ENCODE measurements at regions not wholly inside any gene's neighbourhood (a gene's known extent, or its start where the extent isn't known, plus 50 kb on each side); places are given as distances from the start of the nearest gene placed in this dataset.

DNA sequence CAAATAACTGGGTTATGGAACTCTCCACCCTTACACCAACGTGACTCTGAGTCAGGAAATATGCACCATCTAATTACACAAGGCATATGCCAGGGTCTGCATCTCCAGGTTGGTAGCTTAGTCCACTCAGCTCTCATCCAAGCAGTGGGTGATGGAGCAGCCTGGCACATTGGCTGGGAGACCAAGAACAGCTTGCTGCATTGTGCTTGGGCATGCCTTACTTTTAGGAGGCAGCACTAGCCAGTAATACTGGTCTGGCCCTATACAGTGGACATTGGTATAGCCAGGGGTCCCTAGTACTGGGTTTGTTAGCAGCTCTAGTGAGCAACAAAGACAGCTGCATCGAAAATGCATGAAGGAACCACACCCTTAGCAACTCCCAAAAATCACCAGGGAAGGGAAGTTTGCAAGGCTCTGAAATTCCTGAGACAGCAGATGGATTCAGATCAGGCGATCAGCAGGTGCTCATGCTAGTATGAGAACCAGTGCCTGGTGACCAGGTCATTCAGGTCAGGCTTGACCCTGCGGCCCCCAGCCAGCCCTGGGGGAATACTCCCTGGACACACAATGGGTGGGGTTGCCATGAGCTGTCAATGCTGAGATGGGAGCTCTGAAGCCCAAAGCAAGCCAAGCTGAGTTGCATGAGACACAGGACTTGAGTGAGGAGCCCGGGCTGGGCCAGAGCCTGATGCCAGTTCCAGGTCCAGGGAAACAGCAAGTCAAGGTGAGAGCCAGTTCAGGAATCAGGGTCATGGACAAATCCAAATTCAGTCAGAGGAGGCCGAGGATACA lies 217.9 kb upstream of the ZMIZ1 start:
- in situ Hi-C loops (cut with HindIII; ENCODE audit: low sequenced_read_pairs) = no loop called here
- peak; percentile 64 for DNase-seq (ENCODE audit: low spot score)

DNA sequence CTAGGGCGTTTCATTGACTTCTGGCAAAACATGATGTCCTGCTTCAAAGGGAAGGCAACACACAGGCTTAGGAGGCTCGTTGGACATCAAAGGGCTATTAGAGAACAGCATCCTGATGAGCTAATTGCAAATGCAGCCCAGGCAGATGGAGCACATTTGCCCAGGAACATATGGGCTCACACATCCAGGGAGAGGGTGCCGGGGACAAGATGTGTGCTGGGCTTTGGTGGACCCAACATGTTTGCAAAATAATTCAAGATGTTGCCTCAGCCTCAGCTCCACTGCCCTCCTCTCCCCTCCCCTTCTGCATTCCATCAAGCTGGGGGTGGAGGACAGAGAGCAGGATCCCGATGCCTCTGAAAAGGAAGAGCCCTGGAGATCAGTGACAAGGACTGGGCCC lies 217.1 kb upstream of the ZMIZ1 start:
- in situ Hi-C loops (cut with HindIII; ENCODE audit: low sequenced_read_pairs) = no loop called here

DNA sequence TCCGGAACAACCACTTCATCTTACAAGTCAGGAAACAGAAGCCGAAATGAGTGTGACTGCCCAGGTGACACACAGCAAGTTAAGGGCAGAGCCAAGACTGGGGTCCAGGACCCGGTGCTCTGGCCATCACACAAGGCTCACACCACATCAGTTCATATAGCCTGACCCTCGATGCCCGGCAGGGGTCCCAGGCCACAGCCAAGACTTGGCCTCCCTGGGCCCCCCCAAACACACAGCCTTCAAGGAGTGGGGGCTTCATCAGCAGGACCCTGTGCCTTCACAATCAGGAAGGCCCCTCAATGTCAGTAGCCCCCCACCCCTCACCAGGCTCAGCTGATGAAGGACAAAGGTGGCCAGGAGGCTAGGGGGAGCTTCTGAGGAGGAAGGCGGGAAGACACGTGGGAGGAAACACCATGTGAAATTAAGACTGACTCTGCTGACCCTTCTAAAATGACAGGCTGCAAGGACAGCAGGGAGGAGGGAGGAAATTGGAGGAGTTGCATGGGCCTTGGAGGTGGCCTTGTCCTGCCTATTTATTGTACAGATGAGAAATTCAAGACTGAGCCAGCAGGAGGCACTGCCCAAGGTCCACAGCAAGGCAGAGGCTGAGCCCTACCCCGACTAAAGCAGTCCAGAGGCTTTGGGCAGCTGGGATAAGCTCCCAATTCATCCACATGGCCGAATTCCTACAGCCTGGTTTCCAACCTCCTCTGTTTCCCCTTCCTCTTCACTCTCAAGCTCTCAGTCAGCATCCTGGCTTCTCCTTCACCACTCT lies 216.1 kb upstream of the ZMIZ1 start:
- in situ Hi-C loops (cut with HindIII; ENCODE audit: low sequenced_read_pairs) = no loop called here
- DNase-seq (ENCODE audit: low spot score) = no peak

More for the DNA sequence above, 217.1 kb upstream of the ZMIZ1 start:
- peak; percentile 57 for DNase-seq (ENCODE audit: low spot score)

DNA sequence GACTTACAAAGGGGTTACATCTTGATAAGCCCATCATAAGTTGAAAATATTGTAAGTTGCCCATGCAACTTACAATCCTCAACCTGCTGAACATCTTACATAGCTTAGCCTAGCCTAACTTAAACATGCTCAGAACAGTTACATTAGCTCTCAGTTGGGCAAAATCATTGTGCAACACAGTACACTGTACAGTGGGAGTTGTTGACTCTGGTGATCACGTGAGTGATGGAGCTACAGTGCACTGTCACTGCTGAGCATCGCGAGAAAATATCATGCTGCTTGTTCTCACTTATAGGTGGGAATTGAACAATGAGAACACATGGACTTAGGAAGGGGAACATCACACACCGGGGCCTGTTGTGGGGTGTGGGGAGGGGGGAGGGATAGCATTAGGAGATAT lies 214.9 kb upstream of the ZMIZ1 start:
- in situ Hi-C loops (cut with HindIII; ENCODE audit: low sequenced_read_pairs) = no loop called here

DNA sequence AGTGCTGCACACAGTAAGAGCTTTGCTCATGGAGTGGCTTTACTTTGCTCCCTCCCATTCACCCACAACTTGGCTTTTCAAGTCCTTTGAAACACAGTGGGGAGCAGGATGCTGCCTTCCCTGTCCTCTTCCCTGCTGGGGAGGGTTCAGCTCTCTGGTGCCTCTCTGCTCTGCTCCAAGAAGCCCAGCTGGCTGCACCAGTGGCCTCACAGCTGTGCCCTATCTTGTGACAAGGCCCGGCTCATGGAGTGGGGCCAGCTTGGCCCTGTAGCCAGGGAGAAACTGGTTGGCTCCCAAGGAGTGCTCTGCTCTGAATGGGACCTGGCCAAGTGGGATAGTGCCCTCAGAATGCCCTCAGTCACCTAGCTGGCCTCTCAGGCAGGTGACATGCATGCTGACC lies 212.3 kb upstream of the ZMIZ1 start:
- in situ Hi-C loops (cut with HindIII; ENCODE audit: low sequenced_read_pairs) = no loop called here
- DNase-seq (ENCODE audit: low spot score) = no peak

More for the DNA sequence above, 214.9 kb upstream of the ZMIZ1 start:
- no peak for DNase-seq (ENCODE audit: low spot score)

DNA sequence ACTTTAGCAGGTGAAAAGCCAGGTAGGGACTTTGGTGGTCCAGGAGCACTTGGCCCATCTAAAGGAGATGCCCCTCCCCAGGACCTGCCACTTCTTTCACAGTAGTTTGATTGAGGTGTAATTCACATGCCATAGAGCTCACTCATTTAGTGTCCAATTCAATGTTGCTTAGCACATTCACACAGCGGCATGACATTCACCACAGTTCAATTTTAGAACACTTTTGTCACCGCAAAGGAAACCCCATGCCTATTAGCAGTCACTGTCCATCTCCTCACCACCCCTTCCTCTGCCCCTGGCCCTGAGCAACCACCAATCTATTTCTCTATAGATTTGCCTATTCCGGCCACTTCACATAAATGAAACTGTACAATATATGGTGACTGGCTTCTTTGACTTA lies 211.6 kb upstream of the ZMIZ1 start:
- no peak for DNase-seq (ENCODE audit: low spot score)
- in situ Hi-C loops (cut with HindIII; ENCODE audit: low sequenced_read_pairs) = no loop called here

DNA sequence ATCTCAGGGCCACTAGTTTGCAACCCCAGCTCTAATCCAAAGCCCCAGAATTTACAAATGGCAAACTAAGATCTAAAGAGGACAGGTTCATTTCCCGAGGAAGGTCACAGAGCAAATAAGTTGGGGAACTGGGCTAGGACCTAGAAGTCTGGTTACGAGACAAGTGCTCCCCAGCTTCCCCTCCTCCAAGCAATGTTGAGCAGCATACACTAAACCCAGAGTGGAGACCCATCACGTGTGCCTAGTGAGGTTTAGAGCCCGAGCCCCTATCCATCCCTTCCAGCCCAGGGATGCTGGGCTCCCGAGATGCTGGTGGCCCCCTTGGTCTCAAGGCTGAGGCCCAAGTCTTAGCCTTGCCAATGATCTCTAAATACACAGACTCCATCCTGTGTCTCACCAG lies 209.5 kb upstream of the ZMIZ1 start:
- in situ Hi-C loops (cut with HindIII; ENCODE audit: low sequenced_read_pairs) = no loop called here
- no peak for DNase-seq (ENCODE audit: low spot score)

DNA sequence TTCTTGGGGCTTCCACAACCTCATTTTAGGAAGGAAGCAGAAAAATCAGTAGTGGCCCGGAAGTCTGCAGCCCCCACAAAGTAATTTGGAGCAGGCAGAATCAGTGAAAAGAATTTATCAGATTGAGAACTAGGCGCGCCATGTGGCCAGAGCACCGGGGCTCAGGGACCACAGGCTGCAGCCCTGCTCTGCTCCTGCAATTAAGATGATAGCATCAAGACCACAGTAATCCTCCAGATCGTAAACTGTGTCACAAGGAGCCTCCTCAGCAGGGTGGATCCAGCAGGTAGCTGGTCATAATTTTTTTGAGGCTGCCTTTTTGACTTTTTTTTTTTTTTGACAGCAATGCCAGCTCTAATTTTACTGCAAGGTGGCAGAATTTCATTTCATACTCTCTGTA lies 209.0 kb upstream of the ZMIZ1 start:
- in situ Hi-C loops (cut with HindIII; ENCODE audit: low sequenced_read_pairs) = no loop called here
- DNase-seq (ENCODE audit: low spot score) = no peak

DNA sequence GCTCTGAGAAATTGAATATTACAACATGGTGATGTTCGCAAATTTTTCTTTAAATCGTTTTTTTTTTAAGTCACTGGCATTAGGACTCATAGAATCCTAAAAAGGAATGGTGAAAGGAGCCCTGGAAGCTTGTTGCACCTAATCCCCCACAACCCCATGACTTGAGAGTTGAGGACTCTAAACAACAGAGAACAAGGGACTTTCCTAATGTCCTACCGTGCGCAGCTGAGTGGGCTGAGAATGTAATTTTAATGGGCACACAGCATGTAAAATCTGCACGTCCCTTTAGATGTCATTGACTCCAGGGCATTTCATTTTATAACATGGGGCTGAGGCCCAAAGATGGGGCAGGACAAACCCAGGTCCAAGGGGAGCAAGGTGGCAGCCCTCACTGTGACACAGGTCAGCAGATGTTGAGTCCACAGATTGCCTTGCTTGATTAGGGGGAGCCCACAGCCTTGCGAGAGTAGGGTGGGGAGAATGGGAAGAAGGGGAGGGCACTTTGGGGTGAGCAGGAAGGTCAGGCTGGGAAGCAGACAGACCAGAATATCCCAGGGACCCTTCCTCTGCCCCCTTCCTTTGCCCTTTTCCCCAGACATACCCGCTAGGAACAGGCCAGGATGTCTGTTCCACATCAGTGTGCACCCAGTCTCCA lies 208.4 kb upstream of the ZMIZ1 start:
- in situ Hi-C loops (cut with HindIII; ENCODE audit: low sequenced_read_pairs) = no loop called here
- DNase-seq (ENCODE audit: low spot score) = no peak

DNA sequence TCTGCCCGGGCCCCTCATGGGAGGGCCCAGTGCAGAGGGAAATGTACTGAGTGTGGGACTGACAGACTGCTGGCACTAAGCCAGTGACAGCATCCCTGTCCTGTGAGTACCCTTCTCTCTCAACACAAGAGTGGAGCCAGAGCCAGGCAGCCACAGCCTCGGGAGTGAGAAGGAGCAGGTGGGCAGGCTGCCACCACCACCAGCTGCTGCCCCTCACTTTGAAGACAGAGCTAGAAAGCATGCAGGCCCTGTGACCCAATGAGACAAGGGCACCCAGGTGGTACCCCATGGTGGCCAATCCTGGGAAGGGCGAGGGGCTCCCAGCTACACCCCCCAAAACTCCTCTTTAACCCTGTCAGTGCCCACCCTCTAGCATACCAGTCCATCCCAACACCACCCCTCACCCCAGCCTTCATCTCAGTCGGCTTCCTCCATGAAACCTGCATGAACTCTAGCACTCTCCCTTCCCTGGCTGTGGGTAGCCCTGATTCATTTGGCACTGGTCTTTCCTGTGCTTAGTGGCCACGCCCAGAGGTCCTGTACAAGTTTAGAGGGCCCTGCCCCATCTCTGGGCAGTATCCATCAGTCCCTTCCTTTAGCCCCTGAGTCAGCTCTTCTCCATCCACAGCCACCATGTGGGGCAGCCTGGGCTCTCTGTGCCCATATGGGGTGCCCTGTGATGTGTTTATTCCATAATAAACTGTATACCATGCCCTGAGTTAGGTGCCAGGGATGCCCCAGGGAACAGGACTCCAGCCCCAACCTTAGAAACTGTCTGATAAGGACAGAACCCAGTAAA lies 207.0 kb upstream of the ZMIZ1 start:
- no peak for DNase-seq (ENCODE audit: low spot score)
- in situ Hi-C loops (cut with HindIII; ENCODE audit: low sequenced_read_pairs) = no loop called here

DNA sequence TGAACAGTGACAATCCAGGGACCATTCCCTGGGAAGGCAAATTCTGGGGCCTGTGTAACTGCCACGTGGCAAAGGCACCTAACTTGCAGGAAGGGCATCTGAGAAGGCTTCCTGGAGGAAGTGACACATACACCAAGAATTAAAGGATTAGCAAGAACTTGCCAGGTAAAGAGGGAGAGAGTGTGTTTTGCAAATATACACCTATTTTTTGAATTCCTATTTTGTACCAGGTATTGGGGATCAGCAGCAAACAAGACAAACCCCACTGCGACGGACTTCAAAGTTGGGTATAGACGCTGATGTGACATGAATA lies 206.5 kb upstream of the ZMIZ1 start:
- in situ Hi-C loops (cut with HindIII; ENCODE audit: low sequenced_read_pairs) = no loop called here
- DNase-seq (ENCODE audit: low spot score) = no peak

DNA sequence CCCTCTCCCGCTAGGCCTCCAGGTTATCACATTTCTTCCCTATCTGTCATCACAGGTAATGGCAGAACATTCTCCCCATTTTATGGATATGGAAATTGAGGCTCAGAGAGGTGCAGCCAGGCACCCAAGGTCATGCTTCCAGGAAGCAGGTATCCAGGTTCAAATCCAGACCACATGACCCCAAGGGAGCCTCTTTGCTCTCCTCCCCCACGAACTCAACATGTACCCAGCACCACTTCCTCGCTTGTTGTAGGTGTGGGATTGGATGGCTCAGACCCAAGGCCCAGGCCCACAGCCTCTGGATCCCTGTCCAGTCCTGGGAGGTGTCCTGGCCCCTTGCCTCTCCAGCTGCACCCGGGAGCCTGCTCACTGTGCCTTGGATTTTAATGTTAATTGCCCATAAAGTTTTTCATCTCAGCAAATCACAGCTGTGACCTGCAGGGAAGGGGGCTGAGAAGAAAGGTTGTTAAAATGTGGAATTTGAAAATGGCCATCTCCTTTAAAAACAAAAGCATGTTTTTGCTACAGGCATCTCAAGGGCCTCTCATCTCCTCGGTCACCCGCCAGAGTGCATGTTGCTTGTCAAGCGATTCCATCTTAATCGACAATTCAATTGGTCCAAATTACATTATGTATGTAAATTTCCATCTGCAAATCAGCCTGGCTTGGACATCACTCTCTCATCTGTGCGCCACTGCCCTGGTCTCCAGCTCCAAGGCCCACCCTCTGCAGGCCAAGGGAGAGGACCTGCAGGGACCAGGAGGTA lies 205.4 kb upstream of the ZMIZ1 start:
- DNase-seq (ENCODE audit: low spot score) = no peak
- in situ Hi-C loops (cut with HindIII; ENCODE audit: low sequenced_read_pairs) = no loop called here

DNA sequence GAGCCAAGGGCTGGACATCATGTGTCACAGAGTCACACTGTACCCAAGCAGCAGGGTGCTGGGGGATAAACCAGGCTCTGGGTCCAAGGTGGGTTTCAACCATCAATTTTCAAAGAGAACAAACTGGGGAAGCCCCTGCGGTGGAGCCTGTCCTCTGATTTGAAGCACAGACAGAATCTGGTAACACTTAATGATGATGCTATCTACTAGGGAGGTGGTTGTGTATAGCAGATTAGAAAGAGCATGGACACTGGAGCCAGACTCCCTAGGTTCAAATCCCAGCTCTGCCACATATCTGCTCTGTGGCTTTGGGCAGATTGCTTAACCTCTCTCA lies 204.9 kb upstream of the ZMIZ1 start:
- in situ Hi-C loops (cut with HindIII; ENCODE audit: low sequenced_read_pairs) = no loop called here
- DNase-seq (ENCODE audit: low spot score) = no peak

DNA sequence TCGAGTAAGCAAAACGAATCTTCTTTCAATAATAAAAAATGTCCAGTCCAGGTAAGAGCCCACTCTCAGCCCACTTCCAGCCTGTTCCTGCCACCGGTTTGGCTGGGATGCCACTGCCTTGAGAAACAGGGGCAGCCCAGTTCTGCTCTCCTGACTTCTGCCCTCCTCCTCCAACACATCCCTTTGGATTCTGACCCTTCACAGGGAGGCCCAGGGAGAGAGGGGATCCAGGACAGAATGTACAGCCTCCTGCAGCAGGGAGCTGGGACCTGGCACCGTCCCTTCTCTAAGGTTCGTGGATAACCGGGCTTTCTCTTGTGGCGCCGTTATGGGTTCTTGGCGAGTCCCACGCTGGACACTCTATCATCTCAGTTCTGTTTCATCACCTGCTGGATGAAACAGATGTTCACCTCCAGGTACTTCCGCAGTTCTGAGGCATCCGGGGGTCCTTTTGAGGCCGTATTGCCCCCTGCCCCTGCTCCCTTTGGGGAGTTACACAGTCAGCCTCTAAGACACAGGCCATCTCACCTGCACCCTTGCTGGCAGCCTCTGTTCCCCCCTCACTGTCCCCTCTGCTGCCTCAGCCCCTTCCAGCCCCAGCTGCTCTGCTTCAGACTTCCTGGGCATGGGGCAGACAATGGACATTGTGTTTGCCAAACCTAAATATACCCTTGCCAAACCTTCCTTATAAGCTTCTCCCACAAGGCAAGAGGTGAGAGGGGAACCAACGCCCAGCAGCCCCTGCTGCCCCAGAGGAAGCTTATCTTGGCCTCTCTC lies 203.8 kb upstream of the ZMIZ1 start:
- DNase-seq (ENCODE audit: low spot score) = no peak
- in situ Hi-C loops (cut with HindIII; ENCODE audit: low sequenced_read_pairs) = no loop called here

DNA sequence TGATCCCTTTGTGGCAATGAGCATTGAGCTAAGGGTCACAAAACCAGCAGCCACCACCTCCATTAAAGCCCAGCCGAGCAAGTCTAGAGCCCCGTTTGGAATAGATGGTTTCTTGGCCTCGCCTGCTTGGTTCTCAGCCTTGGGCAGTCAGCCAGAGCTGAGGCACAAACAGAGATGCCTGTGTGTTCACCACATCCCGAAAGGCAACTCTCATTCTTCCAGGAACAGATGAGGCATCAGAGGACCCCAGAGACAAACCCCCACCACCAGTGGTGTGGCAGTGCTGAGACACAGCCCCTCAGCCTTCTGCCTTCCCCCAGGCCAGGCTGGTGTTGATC lies 203.3 kb upstream of the ZMIZ1 start:
- in situ Hi-C loops (cut with HindIII; ENCODE audit: low sequenced_read_pairs) = no loop called here
- peak; percentile 59 for DNase-seq (ENCODE audit: low spot score)

DNA sequence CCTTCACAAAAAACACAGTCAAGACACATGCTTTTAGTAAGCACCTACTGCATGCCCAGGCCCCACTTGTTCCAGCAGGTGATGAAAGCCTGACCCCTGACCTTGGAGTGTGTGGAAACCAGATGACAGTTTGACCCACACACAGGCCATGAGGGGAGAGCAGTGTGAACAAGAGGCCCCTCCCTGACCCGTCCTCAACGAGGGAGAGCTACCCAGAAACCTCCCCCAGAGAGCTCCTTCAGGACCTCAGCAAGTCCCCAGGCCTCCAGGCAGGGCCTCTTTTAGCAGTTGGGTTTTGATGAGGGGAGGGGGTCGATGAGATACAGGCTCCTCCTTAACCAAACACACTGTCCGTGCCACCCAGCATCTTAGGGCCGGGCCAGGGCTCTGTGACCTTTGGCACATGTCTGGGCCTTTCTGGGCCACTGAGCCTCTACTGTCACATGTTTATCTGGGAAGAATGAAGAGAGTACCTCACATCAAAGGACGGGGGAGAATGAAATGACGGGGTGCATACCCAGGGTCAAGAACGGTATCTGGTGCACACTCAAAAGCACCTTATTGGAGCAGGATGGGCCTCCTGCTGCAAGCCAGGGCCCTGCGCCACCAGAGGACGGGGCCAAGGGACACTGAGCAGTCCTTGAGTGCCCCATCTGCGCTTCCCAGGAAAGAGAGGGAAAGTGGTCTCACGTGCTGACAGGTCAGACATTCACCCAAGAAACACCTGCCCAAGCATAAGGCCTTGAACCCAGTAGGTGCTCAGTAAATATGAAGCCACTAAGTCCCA lies 202.6 kb upstream of the ZMIZ1 start:
- in situ Hi-C loops (cut with HindIII; ENCODE audit: low sequenced_read_pairs) = no loop called here
- DNase-seq (ENCODE audit: low spot score) = no peak

DNA sequence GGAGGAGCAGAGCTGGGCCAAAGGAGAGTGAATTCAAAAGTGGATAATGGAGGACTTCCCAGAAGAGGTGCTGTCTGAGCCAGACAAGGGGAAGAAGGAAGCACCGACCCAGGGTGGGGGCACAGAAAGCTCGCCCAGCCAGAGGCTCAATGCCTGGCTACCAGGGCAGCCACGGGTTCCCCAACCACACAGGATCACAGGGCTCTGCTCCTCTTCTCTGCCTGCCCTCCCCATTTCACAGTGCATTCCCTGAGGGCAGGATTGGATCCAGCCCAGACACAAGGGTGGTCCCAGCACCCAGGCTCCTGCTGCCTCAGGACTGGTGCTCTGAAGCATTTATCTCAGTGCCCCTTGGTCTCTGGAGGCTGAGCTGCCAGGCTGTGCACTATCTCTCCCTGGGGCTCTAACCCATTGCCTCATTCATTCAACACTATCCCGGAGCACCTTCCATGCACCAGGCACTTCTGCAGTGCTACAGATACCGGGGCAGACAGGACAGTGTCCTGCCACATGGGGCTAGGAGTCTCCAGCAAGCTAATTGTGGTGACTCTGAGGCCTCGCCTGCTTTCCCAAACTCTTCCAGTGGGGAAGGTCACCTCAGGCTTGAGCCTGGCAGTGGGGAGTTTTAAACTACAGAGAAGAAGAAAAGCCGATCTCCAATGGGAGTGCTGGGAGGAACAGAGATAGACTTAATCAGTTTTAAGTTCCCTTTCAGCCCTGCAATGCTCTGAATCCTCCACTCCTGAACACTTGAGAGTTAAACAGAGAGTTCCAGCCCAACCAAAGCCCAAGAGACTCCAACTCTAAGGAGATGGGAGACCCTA lies 201.8 kb upstream of the ZMIZ1 start:
- in situ Hi-C loops (cut with HindIII; ENCODE audit: low sequenced_read_pairs) = no loop called here

More for the DNA sequence above, 201.8 kb upstream of the ZMIZ1 start:
- DNase-seq (ENCODE audit: low spot score) = no peak
